HG03280 (cell line): ENCODE measurements at regions not wholly inside any gene's neighbourhood (a gene's known extent, or its start where the extent isn't known, plus 50 kb on each side); places are given as distances from the start of the nearest gene placed in this dataset.
"Not testable (repeated sequence)": the region's sequence is repeated elsewhere in the genome, so short reads cannot be mapped to it uniquely, and the experiment has no call there.

Source experiments
- ATAC-seq: cut with Tn5 transposase; IDR thresholded peaks from one replicate; pipeline ENCODE4 v1.9.1; 2021; ENCODE audit warnings: mild to moderate bottlenecking, moderate library complexity; ENCODE audit not compliant: unreplicated experiment

GRCh38 chr10:64277536-64277935 lies 756.3 kb downstream of the REEP3 start:
- no peak for ATAC-seq

DNA sequence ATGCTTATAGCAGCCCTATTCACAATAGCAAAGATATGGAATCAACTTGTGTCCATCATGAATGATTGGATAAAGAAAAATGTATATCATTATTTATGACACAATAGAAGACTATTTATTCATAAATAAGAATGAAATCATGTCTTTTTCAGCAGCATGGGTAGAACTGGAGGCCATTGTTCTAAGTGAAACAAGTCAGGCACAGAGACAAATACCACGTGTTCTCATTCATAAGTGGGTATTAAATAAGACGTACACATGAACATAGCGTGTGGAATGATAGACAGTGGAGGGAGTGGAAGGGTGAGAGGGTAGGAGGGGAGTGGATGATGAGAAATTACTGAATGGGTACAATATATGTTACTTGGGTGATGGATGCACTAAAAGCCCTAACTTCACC lies 762.4 kb downstream of the REEP3 start:
- no peak for ATAC-seq

GRCh38 chr10:64286533-64286932 lies 765.3 kb downstream of the REEP3 start:
- no peak for ATAC-seq

DNA sequence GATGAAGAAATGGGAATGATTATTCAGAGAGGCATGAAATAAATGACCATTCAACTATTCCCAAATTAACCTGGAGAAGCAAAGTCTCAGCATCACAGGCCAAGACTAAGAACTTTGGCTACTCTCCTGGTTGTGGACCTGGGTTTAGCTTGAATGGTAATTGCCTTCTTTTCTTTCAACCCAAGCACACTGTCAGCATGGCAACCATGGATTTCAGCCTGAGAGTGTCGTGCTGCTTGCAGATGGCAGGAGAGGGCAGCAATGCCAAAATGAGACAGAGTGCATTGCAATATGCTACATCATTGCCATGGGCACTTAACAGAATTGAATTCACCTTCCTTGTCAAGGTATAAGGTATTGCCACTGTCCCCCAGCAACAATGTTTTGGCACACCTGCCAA lies 767.2 kb downstream of the REEP3 start:
- no peak for ATAC-seq

GRCh38 chr10:64303566-64303965 lies 782.4 kb downstream of the REEP3 start:
- no peak for ATAC-seq

- ATAC-seq: no peak
These were observed 785.6 kb downstream of the REEP3 start for GRCh38 chr10:64306729-64307327.

GRCh38 chr10:64312876-64313275 lies 791.7 kb downstream of the REEP3 start:
- no peak for ATAC-seq

- no peak for ATAC-seq
These were observed 792.8 kb downstream of the REEP3 start for GRCh38 chr10:64313967-64314366.

DNA sequence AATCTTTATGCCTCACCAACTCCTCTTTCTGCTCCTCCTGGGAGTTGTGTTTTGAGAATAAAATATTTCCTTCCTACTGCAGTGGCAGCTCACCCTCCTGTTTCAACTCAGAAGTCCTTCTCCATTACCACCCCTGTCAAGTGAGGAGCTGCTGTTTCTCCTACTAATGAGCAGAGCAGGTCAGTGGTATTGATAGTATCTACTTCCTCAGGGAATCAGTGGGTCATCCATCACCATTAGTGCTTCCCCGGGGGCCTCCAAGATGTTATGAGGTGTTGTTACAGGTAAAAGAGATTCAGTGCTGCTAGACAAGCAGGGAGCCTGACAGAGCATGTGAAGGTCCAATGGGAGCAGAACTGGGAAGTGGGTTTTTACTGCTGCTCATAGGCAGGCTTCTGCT lies 795.2 kb downstream of the REEP3 start:
- no peak for ATAC-seq

GRCh38 chr10:64316833-64317232 lies 795.6 kb downstream of the REEP3 start:
- no peak for ATAC-seq

DNA sequence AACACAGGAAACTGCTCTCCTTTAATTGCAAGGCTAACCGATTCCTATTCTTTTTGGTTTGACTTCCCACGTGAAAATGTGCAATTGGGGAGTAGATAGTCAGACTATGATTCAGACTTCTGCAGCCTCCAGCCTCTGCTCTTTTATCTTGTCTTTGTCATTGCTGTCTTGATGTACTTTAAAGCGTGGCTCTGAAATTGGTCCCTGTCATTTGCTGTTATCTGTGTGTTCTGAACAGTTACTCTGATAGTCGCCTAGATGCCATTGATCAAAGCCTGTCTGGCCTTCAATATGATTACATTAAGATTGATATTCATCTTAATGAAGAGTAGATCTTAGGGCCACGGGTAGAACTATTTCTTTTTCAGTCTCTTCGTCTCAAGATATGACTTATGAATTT lies 799.2 kb downstream of the REEP3 start:
- ATAC-seq: no peak

DNA sequence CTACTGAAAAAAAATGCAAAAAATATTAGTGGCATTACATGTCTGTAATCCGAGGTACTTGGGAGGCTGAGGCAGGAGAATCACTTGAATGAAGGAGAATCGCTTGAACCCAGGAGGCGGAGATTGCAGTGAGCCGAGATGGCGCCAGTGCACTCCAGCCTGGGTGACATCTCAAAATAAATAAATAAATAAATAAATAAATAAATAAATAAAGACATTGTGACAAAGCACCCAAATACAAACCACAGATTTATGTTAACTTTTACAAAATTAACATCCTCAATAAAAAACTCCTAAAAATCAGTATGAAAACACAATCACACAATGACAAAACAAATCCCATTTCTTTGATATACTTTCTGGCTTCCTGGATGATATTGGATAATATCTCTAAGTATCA lies 808.3 kb downstream of the REEP3 start:
- ATAC-seq: no peak

GRCh38 chr10:64332551-64332950 lies 811.4 kb downstream of the REEP3 start:
- no peak for ATAC-seq

GRCh38 chr10:64334084-64334483 lies 812.9 kb downstream of the REEP3 start:
- no peak for ATAC-seq

DNA sequence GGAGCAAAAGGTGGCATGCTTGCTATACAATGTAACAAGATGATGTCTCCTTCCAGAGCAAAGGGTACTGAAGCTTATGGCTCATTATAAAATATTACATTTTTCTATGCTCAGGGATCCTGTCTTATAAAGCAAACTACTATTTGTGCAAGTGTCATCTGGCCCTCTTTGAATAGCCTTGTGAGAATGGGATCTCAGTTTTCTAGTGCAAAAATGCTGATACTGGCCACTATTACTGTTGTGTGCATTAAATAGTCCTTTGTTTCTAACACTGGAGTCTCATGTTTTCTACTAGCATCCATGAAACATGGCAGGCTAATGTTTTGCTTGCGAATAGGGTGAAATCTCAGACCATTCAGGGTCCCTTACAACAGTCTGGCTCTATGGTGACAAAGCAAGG lies 823.0 kb downstream of the REEP3 start:
- ATAC-seq: no peak

GRCh38 chr10:64345856-64346255 lies 824.7 kb downstream of the REEP3 start:
- no peak for ATAC-seq

DNA sequence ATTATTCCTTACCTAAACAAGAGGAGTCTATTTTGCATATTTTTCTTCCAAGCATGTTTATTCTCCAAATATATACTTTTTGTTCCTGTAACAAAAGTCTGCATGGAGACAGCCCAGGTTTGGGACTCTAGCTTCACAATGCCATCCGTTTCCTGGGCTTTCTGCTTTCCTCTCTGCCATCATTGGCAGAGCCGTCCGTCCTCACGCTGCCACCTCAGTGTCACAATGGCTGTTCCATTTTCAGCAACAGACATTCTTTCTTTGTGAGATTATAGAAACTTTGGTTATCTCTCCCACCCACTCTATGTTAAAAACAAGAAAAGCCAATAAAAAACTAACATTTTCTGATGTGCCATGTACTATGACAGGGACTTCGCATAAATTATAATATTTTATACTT lies 825.2 kb downstream of the REEP3 start:
- no peak for ATAC-seq

- no peak for ATAC-seq
These were observed 829.5 kb downstream of the REEP3 start for GRCh38 chr10:64350665-64351064.

- no peak for ATAC-seq
These were observed 837.7 kb downstream of the REEP3 start for GRCh38 chr10:64358907-64359306.

DNA sequence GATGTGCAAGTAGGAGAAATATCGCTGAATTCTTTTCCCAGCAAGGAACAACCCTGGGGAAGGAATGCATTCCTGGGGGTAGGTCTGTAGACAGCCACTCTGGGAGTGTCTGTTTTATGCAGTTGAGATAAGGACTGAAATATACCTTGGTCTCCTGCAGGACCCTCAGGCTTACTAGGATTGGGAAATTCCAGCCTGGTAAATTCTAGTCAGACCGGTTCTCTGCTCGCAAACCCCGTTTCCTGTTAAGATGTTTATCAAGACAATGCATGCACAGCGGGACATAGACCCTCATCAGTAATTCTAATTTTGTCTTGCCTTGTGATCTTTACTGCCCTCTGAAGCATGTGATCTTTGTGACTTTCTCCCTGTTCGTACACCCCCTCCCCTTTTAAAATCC lies 839.0 kb downstream of the REEP3 start:
- ATAC-seq: not testable (repeated sequence)

GRCh38 chr10:64363687-64364086 lies 842.5 kb downstream of the REEP3 start:
- ATAC-seq: no peak

- ATAC-seq: no peak
These were observed 844.5 kb downstream of the REEP3 start for GRCh38 chr10:64365663-64366062.

GRCh38 chr10:64368298-64368697 lies 847.1 kb downstream of the REEP3 start:
- ATAC-seq: no peak
